Adrenal gland (tissue), 9 donors: ENCODE measurements at regions not wholly inside any gene's neighbourhood (a gene's known extent, or its start where the extent isn't known, plus 50 kb on each side); places are given as distances from the start of the nearest gene placed in this dataset.

ENCODE experiments used
- DNase-seq, 7 donors: peaks; one replicate each; pipeline ENCODE4 v3.0.0-alpha.2; 2019 to 2020
- H3K27ac ChIP-seq, 5 donors: fragments of 200-600 bp; sonication (generic) in 4 of 5; 1 replicate in 3 of 5; 2 replicates in 2 of 5; pipeline versions ENCODE4 v1.5.1 to v1.8.0; 2016 to 2020; ENCODE audit warnings: mild to moderate bottlenecking in 1 of 5
- H3K27me3 ChIP-seq: fragments of 200-600 bp; 2 replicates; pipeline ENCODE4 v1.8.0; 2021
- H3K36me3 ChIP-seq, 2 donors: fragments of 200-600 bp; replicated peaks in 1 of 2; 1 replicate in 1 of 2; 2 replicates in 1 of 2; pipeline versions ENCODE4 v1.5.1 to v1.8.0; 2018 to 2022
- H3K4me1 ChIP-seq, 2 donors: fragments of 200-600 bp; replicated peaks in 1 of 2; 1 replicate in 1 of 2; 2 replicates in 1 of 2; pipeline versions ENCODE4 v1.5.1 to v1.8.0; 2018 to 2021
- H3K4me3 ChIP-seq, 4 donors: fragments of 200-600 bp; sonication (generic) in 3 of 4; one replicate each; pipeline ENCODE4 v1.5.1; 2016 to 2018
- H3K9me3 ChIP-seq, 3 donors: fragments of 200-600 bp; sonication (generic) in 1 of 3; replicated peaks in 1 of 3; 1 replicate in 2 of 3; 2 replicates in 1 of 3; pipeline versions ENCODE4 v1.5.1 to v1.8.0; 2016 to 2021
- POLR2A ChIP-seq, 2 donors: fragments of 450-650 bp; IDR thresholded peaks; one replicate each; pipeline ENCODE4 v1.6.1; 2017; ENCODE audit warnings: antibody characterized with exemption in 2 of 2, mild to moderate bottlenecking in 2 of 2, moderate library complexity in 1 of 2
- WGBS, 4 donors: extraction: QIAGEN DNeasy Blood & Tissue Kit in 2 of 4; methylation state at CpG; one replicate each; pipeline versions ENCODE4 v1.1.5 to v1.1.7; 2013 to 2017; 5-methylcytosine and 5-hydroxymethylcytosine counted together
- intact Hi-C, 2 donors: fragments of 100-400 bp; cut with DNase I; formaldehyde crosslinking; loops; one replicate each; pipeline versions ENCODE4 v1.14.1 to v1.15.0; 2022 to 2023
- TF ChIP-seq, protein P1 (sequence below), 6 experiments: fragments of 450-650 bp in 4 of 6; fragments of 200-600 bp in 2 of 6; sonication (generic) in 1 of 6; IDR thresholded peaks; 1 replicate in 5 of 6; 2 replicates in 1 of 6; pipeline versions ENCODE4 v1.5.1 to v1.8.0; 2016 to 2021; ENCODE audit warnings: antibody characterized with exemption in 6 of 6, mild to moderate bottlenecking in 2 of 6, moderate library complexity in 1 of 6
- donor health status: healthy with polysubstance abuse.
- donor health status: Bipolar disorder and iron deficiency.
- donor health status: DM: yes; HTN: yes; CAD: no.
- donor health status: DM: no; HTN: no; CAD: no.
- donor health status: DM: no; HTN: no; CAD: no.

DNA sequence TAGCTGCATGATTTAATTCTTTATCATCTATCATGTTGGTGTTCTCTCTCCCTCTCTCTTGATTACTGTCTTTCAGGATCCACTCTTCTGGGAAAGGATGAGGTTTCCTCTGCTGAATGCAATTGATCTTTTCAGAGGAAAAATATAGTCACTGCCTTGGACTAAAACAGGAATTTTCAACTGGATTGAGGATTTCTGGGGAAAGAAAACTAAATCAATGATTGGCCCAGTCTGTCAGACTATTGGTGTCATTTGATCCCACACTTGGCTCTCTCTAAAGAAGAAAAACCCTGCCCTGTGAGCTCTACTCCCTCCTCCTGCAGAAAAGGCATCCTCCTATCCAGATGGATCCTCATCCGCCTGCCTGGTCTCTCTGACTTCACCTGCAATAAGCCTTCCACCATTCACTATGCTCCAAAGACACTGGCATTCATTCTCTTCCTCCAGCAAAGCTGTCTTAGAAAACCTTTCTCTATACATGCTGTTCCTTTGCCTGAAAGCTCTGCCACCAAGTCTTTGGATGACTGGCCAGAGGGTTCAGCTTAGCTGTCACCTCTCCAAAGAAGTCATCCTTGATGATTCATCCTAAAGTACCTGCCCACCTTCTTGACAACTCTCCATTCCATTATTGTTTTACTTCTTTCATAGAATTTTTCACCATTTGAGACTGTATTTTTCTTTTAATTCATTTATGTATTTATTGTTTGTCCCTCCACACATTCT is 127.7 kb upstream of the CAND1 start:
- TF ChIP-seq POLR2A (IDR thresholded peaks at IDR 0.05) = no peak
- TF ChIP-seq, protein P1, sequence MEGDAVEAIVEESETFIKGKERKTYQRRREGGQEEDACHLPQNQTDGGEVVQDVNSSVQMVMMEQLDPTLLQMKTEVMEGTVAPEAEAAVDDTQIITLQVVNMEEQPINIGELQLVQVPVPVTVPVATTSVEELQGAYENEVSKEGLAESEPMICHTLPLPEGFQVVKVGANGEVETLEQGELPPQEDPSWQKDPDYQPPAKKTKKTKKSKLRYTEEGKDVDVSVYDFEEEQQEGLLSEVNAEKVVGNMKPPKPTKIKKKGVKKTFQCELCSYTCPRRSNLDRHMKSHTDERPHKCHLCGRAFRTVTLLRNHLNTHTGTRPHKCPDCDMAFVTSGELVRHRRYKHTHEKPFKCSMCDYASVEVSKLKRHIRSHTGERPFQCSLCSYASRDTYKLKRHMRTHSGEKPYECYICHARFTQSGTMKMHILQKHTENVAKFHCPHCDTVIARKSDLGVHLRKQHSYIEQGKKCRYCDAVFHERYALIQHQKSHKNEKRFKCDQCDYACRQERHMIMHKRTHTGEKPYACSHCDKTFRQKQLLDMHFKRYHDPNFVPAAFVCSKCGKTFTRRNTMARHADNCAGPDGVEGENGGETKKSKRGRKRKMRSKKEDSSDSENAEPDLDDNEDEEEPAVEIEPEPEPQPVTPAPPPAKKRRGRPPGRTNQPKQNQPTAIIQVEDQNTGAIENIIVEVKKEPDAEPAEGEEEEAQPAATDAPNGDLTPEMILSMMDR (IDR thresholded peaks at IDR 0.05) = no peak
- WGBS, 4 donors = 54 to 73% (median 58%) methylated on average over 1 of the region's 1 CpG
- no peak overlapping the region for H3K4me3 ChIP-seq

DNA sequence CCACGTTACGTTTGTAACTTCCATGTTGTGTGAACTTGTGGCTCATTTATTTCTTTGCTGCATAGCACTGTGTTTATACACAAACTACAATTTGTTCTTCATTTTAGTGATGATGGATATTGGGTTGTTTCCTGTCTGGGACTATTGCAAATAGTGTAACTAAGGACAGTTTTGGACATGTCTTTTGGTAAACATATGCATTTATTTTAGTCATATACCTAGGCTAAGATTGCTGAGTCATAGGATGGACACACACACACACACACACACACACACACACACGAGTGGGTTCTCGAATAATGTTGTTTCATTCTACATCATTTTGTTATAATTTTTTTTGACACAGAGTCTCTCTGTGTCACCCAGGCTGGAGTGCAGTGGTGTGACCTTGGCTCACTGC is 123.5 kb upstream of the CAND1 start:
- H3K9me3 ChIP-seq = no peaks in the 10 kb centered on the region
- intact Hi-C loops = no loop called here
- TF ChIP-seq POLR2A (IDR thresholded peaks at IDR 0.05) = no peak
- TF ChIP-seq, protein P1 (IDR thresholded peaks at IDR 0.05) = no peak
- H3K27ac ChIP-seq = no peak overlapping the region
- H3K36me3 ChIP-seq = no peaks in the 10 kb centered on the region
- DNase-seq = no peak
- no peaks in the 10 kb centered on the region for H3K27me3 ChIP-seq
- H3K4me1 ChIP-seq = no peaks in the 10 kb centered on the region
- no peak overlapping the region for H3K4me3 ChIP-seq
- WGBS, 4 donors = 70 to 79% (median 75%) methylated on average over 4 of the region's 4 CpGs

More for the DNA sequence above, 127.7 kb upstream of the CAND1 start:
- Histone ChIP-seq H3K27ac (no peak overlapping the region), H3K4me1 (no peaks in the 10 kb centered on the region), H3K27me3 (peaks cover 8% of the 10 kb centered on the region), H3K9me3 (no peaks in the 10 kb centered on the region), H3K36me3 (no peaks in the 10 kb centered on the region)
- intact Hi-C loops = no loop called here
- no peak for DNase-seq

DNA sequence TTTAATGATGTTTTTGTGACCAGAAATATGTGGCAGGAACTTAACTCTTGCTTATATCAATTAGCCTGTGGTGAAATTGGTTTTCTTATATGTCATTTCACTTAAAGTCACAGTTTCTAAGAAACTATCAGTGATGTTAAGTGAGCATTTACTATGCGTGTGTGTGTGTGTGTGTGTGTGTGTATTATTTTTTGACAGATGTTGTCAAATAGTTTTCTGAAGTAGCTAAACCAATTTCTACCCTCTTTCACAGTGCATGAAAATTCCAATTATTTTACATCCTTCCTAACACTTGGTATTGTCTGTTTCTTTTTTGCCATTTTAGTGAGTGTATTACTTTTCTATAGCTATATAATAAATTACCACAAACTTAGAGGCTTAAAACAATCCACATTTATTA is 122.1 kb upstream of the CAND1 start:
- TF ChIP-seq POLR2A (IDR thresholded peaks at IDR 0.05) = no peak
- TF ChIP-seq, protein P1 (IDR thresholded peaks at IDR 0.05) = no peak
- Histone ChIP-seq H3K4me1 (no peaks in the 10 kb centered on the region), H3K27me3 (no peaks in the 10 kb centered on the region), H3K4me3 (no peak overlapping the region), H3K9me3 (no peaks in the 10 kb centered on the region), H3K27ac (no peak overlapping the region), H3K36me3 (no peaks in the 10 kb centered on the region)
- no peak for DNase-seq
- 17 to 52% (median 44%) methylated on average over 1 of the region's 1 CpG for WGBS, 4 donors
- intact Hi-C loops = no loop called here

DNA sequence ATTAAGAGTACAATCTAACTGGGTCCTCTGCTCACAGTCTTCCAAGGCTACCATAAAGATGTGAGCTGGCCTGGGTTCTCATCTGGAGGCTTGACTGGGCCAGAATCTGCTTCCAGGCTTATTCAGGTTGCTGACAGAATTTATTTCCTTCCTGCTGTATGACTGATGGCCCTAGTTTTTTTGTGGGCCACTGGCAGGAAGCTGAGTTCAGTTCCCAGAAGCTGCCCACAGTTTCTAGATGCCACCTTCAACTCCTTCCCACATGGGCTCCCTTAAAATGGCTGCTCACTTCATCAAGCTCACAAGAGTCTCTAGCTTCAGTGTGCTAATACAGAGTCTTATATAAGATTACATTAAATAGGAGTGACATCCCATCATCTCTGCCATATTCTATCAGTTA is 121.7 kb upstream of the CAND1 start:
- intact Hi-C loops = no loop called here

More for the DNA sequence above, 121.7 kb upstream of the CAND1 start:
- Histone ChIP-seq H3K4me1 (no peaks in the 10 kb centered on the region), H3K4me3 (no peak overlapping the region), H3K27me3 (no peaks in the 10 kb centered on the region), H3K27ac (no peak overlapping the region), H3K36me3 (no peaks in the 10 kb centered on the region), H3K9me3 (no peaks in the 10 kb centered on the region)
- no peak for DNase-seq
- no peak for TF ChIP-seq POLR2A (IDR thresholded peaks at IDR 0.05)
- TF ChIP-seq, protein P1 (IDR thresholded peaks at IDR 0.05) = no peak
